Medulla oblongata (tissue), 1 donor: ENCODE measurements at regions not wholly inside any gene's neighbourhood (a gene's known extent, or its start where the extent isn't known, plus 50 kb on each side); places are given as distances from the start of the nearest gene placed in this dataset.
"Not testable (repeated sequence)": the region's sequence is repeated elsewhere in the genome, so short reads cannot be mapped to it uniquely, and the experiment has no call there.

ENCODE experiments used
- DNase-seq: peaks from one replicate; pipeline ENCODE4 v3.0.0-alpha.2; 2015; ENCODE audit errors: extremely low spot score

- no peak for DNase-seq
Observed at GRCh38 chr15:57881361-57881760, 174.8 kb downstream of the POLR2M start.

- DNase-seq = no peak
Observed at GRCh38 chr15:57881972-57882371, 175.5 kb downstream of the POLR2M start.

- no peak for DNase-seq
Observed at GRCh38 chr15:57883701-57884100, 177.2 kb downstream of the POLR2M start.

GRCh38 chr15:57884936-57885335 is 178.4 kb downstream of the POLR2M start:
- DNase-seq = no peak

GRCh38 chr15:57885435-57885834 is 178.9 kb downstream of the POLR2M start:
- DNase-seq = no peak

- DNase-seq = no peak
Observed at GRCh38 chr15:57887825-57888224, 177.7 kb downstream of the ALDH1A2 start.

- DNase-seq = no peak
Observed at GRCh38 chr15:57890351-57890750, 175.2 kb downstream of the ALDH1A2 start.

GRCh38 chr15:57890878-57891277 is 174.6 kb downstream of the ALDH1A2 start:
- DNase-seq = no peak

- DNase-seq = no peak
Observed at GRCh38 chr15:57892181-57892580, 173.3 kb downstream of the ALDH1A2 start.

GRCh38 chr15:57893040-57893439 is 172.5 kb downstream of the ALDH1A2 start:
- DNase-seq = no peak

- DNase-seq = no peak
Observed at GRCh38 chr15:57895291-57895690, 170.2 kb downstream of the ALDH1A2 start.

GRCh38 chr15:57896114-57896513 is 169.4 kb downstream of the ALDH1A2 start:
- no peak for DNase-seq

- not testable (repeated sequence) for DNase-seq
Observed at GRCh38 chr15:57896899-57897298, 168.6 kb downstream of the ALDH1A2 start.

- DNase-seq = no peak
Observed at GRCh38 chr15:57897870-57898269, 167.6 kb downstream of the ALDH1A2 start.

- DNase-seq = no peak
Observed at GRCh38 chr15:57902155-57902554, 163.4 kb downstream of the ALDH1A2 start.
